Head of caudate nucleus (tissue), 42 donors: ENCODE measurements at regions not wholly inside any gene's neighbourhood (a gene's known extent, or its start where the extent isn't known, plus 50 kb on each side); places are given as distances from the start of the nearest gene placed in this dataset.

Source experiments
- DNase-seq, 42 donors: peaks; one replicate each; pipeline versions ENCODE4 v3.0.0 to v3.0.0-alpha.2; 2020 to 2021; ENCODE audit warnings: mixed read lengths in 7 of 42
- intact Hi-C: fragments of 100-400 bp; cut with DNase I; formaldehyde crosslinking; loops from one replicate; pipeline ENCODE4 v1.15.0; 2022

- DNase-seq = no peak
- intact Hi-C loops = no loop called here
Observed at GRCh38 chr1:232754930-232755329, 50.3 kb upstream of the MAP10 start.
